HG03571 (cell line): ENCODE measurements at regions not wholly inside any gene's neighbourhood (a gene's known extent, or its start where the extent isn't known, plus 50 kb on each side); places are given as distances from the start of the nearest gene placed in this dataset.

Experiments
- ATAC-seq: cut with Tn5 transposase; IDR thresholded peaks from one replicate; pipeline ENCODE4 v1.9.1; 2021; ENCODE audit not compliant: unreplicated experiment

DNA sequence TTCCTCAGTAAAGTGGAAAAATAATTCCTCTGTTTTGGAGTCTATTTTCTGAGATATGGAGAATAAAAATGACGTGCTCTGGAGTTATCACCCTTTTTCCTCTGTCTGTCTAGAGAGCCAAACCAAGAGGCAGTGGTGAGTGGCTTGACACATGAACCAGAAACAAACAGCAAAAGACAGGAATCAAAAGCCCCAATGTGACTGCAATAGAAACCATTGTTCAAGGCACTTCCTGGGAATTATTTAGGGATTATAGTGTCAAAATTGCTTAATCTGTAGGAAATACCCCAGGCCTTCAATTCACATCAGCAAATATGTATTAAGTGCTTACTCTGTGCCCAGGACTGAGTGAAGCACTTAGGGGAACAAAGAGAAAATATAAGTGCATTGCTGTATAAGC is 560.4 kb upstream of the JAG1 start:
- ATAC-seq = no peak

GRCh38 chr20:11234608-11235007 is 560.8 kb upstream of the JAG1 start:
- no peak for ATAC-seq

DNA sequence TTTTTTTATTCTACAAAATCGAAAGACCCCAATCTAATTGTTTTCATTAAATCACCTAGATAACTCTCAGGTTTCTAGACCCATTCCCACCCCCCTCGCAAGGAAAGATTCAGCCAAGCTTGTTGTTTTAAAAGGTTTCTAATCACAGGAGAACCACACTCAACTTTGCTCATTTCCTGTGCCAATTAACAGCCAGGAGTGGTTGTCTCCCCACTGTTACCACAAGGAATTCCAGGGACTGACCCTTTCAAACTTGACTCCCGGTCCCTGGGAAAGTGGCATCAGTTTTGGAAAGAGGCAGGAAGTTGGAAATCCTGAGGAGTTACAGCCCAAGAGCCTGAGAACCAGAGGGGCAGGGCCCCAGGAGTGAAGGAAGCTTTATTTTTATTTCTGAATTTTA is 561.3 kb upstream of the JAG1 start:
- no peak for ATAC-seq

DNA sequence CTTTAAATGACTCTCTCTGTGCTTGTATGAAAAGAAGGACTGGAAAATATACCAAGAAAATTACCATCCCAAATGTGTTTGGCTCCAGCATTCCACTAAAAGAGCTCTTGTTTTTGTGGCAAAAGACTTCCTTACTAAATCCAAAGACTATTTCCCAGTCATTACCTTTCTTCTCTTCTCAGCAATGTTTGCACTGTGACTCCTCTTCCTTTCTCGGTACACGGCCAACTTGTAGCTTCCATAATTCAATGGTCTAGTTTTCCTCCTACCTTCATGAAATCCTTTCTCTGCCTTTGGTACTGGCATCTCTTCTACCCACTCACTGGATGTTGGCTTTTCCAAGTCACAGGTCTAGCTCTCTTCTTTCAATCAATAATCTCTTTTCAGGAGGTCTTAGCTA is 568.5 kb upstream of the JAG1 start:
- ATAC-seq = no peak

DNA sequence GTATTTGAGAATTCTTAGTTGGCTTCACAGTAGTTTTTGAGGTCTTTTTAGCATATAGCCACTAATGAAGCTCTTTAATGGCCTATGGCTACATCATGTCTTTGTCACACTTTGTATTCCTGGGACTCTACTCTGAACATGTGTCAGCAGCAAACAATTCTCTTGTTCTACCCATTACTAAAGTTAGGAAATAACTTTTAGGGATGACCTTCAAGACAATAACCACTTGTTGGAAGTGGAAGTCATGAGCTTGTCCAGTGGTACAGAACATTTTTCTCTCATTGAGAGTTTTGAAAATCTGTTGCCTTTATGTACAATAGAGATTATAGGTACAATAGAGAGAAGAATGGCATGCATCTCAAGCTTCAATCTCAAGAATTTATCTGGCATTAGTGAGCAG is 571.6 kb upstream of the JAG1 start:
- ATAC-seq = no peak

DNA sequence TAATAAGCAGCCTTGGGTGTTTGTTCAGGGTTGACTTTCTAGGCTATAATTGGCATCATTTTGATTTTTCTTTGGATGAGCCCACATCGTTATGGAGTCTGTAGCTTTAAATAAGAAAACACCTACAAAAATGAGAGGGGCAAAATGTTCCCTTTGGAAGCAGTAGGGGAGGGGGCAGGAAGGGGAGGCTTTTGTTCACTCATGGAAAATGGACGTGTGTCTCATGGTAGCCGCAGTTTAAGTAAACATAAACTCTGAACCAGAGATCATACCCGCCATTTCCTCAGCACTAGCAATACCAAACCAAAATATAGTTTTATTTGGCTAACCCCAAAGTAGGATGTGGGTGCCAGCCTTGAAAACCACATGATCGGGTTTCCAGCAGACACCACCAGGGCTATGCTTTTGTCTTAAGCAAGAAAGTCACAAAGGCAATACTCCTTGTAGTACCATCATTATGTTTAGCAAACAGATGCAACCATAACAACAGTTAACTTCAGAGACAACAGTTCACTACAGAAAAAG is 572.5 kb upstream of the JAG1 start:
- no peak for ATAC-seq

- no peak for ATAC-seq
Observed at GRCh38 chr20:11247046-11248010, 573.5 kb upstream of the JAG1 start.

GRCh38 chr20:11248011-11248409 is 574.2 kb upstream of the JAG1 start:
- ATAC-seq = no peak

DNA sequence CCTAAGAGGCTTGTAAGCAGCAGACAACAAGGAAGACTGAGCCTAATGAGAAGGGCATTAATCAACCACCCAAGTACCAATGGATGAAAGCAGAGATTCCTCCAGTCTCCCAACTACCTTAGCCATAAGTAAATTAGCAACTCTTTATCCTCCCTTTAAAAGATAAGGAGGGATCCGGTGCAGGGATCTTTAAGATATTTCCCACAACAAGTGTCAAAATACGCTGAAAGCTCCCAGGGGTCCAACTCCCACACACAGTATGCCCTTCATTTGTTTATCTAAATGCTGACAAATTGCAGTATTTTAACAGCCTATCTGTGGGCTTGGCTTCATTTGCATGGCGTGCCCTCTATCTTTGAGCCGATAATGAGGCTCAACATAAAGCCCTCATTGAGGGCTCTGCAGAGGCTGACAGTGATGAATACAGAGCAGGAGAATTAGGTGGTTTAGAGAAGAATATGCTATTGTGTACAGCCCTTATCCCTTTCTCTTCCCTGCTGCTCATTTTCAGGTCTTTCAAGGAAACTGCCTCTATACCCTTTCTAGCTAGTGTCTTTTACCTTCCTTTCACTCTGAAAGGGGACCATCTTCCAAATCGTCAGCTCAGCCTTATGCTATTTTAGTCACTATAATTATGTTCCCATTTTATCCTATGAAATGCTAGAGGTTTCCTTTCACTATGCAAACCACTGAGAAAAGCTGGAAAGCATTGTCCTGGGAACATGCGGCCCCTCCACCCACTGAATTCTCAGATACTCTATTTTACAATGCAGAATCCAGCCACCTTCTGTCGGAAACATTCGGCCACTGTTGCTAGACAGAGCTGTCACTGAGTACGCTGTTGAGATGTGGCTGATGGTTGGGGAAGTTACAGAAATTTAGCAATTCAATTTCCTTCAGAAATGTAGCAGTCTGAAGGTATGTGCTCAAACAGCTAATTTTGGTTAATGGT is 575.2 kb upstream of the JAG1 start:
- no peak for ATAC-seq

GRCh38 chr20:11249683-11250082 is 575.9 kb upstream of the JAG1 start:
- ATAC-seq = no peak

DNA sequence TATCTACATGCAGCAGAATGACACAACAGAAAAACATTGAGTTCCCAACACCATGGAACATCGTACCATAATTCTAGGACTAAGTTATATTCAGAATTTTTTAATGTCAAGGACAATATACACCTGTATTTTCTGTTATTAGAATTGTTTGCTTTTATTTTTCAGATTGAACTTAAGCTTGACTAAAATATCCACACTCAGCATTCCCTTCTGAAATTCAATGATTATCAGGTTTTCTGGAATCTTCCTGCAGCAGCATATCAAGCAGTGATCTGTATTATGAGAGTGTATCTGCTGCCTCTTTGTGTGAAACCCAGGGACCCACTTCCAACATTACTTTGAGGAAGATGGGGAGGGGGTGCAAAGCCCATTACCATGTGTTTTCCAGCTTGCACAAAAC is 578.6 kb upstream of the JAG1 start:
- no peak for ATAC-seq

GRCh38 chr20:11255455-11255854 is 581.7 kb upstream of the JAG1 start:
- ATAC-seq = no peak

DNA sequence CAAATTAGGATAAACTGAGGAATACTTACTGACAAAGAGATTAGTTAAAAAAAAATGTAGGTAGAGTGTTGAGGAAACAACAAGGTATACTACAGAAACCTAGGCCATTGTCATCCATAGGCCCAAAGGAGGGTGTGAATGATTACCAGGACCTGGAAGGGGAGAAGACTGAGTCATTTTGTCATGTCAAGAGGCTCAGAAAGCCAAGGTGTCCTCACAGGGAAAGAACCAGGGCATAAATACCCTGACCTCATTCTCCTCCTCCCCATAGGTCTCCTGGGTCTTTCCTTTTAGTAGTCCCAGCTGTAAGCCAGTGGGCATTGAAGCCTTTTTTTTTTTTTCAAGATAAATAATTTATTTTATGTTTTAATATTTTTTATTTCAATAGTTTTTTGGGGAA is 582.1 kb upstream of the JAG1 start:
- ATAC-seq = no peak

- ATAC-seq = no peak
Observed at GRCh38 chr20:11260611-11261010, 586.8 kb upstream of the JAG1 start.

GRCh38 chr20:11261533-11262000 is 587.8 kb upstream of the JAG1 start:
- peak; percentile 64 for ATAC-seq

DNA sequence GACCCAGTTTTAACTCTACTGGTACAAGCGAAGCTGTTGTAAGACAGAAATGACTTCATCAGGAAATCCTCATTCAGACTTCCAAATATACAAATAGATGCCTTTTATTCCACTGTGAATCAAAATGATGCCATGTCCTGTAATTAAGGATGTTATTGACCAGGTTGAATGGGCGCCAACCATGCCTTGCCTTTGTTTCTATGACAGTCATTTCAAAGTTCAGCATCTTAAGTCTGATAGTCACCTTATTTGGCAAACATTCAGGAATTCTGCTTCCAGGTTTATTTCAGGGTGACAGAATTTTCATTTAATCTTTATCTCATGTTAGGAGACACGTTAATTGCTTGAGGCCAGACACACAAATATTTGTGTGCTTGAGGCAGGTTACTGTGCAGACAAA is 592.8 kb upstream of the JAG1 start:
- no peak for ATAC-seq

DNA sequence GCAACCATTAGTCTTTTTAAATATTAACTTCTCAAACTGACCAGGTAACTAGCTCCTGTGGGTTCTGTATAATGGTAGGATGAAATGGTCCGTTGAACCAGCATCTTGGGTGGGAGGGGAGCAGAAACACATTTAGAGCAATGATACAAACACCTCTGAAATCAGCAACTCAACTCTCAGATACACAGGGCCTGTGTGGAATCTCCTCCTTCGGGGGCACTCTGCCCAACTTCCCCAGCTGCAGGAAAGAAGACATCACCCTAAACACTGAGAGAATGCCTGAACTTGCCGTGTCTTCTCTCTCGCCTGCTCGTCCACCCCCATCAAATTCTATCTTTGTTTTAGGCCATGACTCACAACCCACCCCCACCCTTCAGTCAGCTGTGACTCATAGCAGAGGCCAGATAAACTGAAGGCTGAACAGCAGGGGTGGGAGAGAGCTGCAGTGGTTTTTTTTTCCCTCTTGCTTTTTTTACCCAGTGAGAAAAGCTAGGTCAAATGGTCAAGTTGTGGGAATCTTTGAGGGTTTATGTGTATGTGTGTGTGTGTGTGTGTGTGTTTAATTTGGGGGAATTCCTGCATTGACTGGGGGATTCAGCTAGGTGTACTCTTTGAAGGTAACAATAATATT is 593.4 kb upstream of the JAG1 start:
- peak; percentile 62 for ATAC-seq

GRCh38 chr20:11267762-11268335 is 594.0 kb upstream of the JAG1 start:
- ATAC-seq = no peak

DNA sequence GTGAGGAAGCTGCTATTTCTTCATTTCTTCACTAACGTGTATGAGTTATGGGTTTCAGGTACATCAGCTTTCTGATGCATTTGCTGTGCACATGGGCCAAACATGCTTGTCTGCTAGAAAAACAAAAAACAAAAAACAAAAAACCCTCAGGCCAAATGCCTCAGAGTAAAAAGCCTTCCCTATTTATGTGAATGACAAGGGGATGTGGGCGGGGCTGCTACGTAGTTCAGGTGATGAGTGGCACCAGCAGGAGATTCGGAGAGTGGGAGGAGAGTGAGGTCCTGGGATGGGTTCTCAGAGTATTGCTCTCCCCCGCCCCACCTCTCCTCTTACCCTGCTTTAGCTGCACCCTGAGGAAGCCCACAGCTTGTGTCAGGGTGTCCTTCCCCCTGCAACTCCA is 596.8 kb upstream of the JAG1 start:
- no peak for ATAC-seq

GRCh38 chr20:11271319-11271718 is 597.5 kb upstream of the JAG1 start:
- no peak for ATAC-seq
